Adrenal gland (tissue), 5 donors: ENCODE measurements at regions not wholly inside any gene's neighbourhood (a gene's known extent, or its start where the extent isn't known, plus 50 kb on each side); places are given as distances from the start of the nearest gene placed in this dataset.

Experiments
- CTCF ChIP-seq, 6 experiments: fragments of 450-650 bp in 4 of 6; fragments of 200-600 bp in 2 of 6; sonication (generic) in 1 of 6; IDR thresholded peaks; 1 replicate in 5 of 6; 2 replicates in 1 of 6; pipeline versions ENCODE4 v1.5.1 to v1.8.0; 2016 to 2021; ENCODE audit warnings: antibody characterized with exemption in 6 of 6, mild to moderate bottlenecking in 2 of 6, moderate library complexity in 1 of 6
- POLR2A ChIP-seq, 2 donors: fragments of 450-650 bp; IDR thresholded peaks; one replicate each; pipeline ENCODE4 v1.6.1; 2017; ENCODE audit warnings: antibody characterized with exemption in 2 of 2, mild to moderate bottlenecking in 2 of 2, moderate library complexity in 1 of 2
- donor health status: DM: no; HTN: no; CAD: no.

DNA sequence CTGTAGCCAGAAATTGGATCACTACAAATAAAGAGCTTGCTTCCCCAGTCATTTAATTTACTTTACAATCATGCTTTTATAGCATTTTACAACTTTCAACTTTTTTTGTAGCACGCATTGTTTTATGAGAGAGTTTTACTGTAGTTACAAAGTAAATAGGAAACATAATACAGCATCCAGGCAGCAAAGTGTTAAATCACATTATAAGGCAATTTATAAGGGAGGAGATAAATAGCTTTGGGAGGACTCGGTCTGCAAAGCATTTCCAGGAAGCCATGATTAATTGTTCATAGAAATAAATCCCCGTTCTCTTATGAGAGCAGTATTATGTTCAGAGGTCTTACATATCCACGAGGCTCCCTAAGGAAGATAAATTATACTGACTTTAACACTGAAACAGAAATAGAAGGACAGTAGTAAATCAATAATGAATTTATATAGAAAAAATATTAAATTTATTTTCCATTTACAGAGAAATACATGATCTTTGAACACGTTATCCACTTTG is 792.6 kb upstream of the RAG2 start:
- no peak for TF ChIP-seq CTCF (IDR thresholded peaks at IDR 0.05)
- TF ChIP-seq POLR2A (IDR thresholded peaks at IDR 0.05): no peak
